Coronary artery (tissue), 2 donors: ENCODE measurements at regions not wholly inside any gene's neighbourhood (a gene's known extent, or its start where the extent isn't known, plus 50 kb on each side); places are given as distances from the start of the nearest gene placed in this dataset.

Experiments used
- DNase-seq: peaks from one replicate; pipeline ENCODE4 v3.0.0-alpha.2; 2017; ENCODE audit warnings: low spot score
- H3K27ac ChIP-seq, 2 donors: fragments of 200-600 bp; sonication (generic); one replicate each; pipeline ENCODE4 v1.5.1; 2016 to 2019
- H3K4me3 ChIP-seq: fragments of 200-600 bp; sonication (generic); 2 replicates; pipeline ENCODE4 v1.5.1; 2016; ENCODE audit warnings: mild to moderate bottlenecking, moderate library complexity
- CTCF ChIP-seq: fragments of 200-600 bp; sonication (generic); IDR thresholded peaks from one replicate; pipeline ENCODE4 v1.5.1; 2019; ENCODE audit warnings: antibody characterized with exemption

GRCh38 chr18:75125382-75126331 lies 83.3 kb downstream of the PTGR3 start:
- TF ChIP-seq CTCF = no peak
- peak; percentile 35 for DNase-seq
- Histone ChIP-seq H3K27ac (no peak overlapping the region), H3K4me3 (no peak overlapping the region)

GRCh38 chr18:75124991-75125381 lies 84.0 kb downstream of the PTGR3 start:
- H3K4me3 ChIP-seq = no peak overlapping the region
- DNase-seq = peak; percentile 43
- no peak overlapping the region for H3K27ac ChIP-seq
- TF ChIP-seq CTCF = no peak

- TF ChIP-seq CTCF = no peak
- peak; percentile 61 for DNase-seq
- H3K27ac ChIP-seq = no peak overlapping the region
- no peak overlapping the region for H3K4me3 ChIP-seq
These were observed 84.4 kb downstream of the PTGR3 start for GRCh38 chr18:75124551-75124950.

GRCh38 chr18:75123113-75123512 lies 85.8 kb downstream of the PTGR3 start:
- TF ChIP-seq CTCF = no peak

GRCh38 chr18:75122334-75122958 lies 86.5 kb downstream of the PTGR3 start:
- Histone ChIP-seq H3K27ac (no peak overlapping the region), H3K4me3 (no peak overlapping the region)
- no peak for TF ChIP-seq CTCF
- DNase-seq = peak; percentile 31

More at GRCh38 chr18:75123113-75123512, 85.8 kb downstream of the PTGR3 start:
- DNase-seq = peak; percentile 65
- H3K4me3 ChIP-seq = no peak overlapping the region
- H3K27ac ChIP-seq = no peak overlapping the region

GRCh38 chr18:75121266-75121665 lies 87.7 kb downstream of the PTGR3 start:
- H3K27ac ChIP-seq = no peak overlapping the region
- no peak for TF ChIP-seq CTCF
- DNase-seq = peak; percentile 50
- H3K4me3 ChIP-seq = no peak overlapping the region

GRCh38 chr18:75120521-75120920 lies 88.4 kb downstream of the PTGR3 start:
- TF ChIP-seq CTCF = no peak
- H3K4me3 ChIP-seq = no peak overlapping the region
- DNase-seq = peak; percentile 50
- no peak overlapping the region for H3K27ac ChIP-seq
